ENCODE measurements at regions not wholly inside any gene's neighbourhood (a gene's known extent, or its start where the extent isn't known, plus 50 kb on each side); places are given as distances from the start of the nearest gene placed in this dataset.

- Histone ChIP-seq H3K9me3 (ENCODE audit: control insufficient read depth in 4 of 4, insufficient read depth in 3 of 4, low read length in 3 of 4) (no peaks in the 10 kb centered on the region), H3K4me1 (ENCODE audit: control insufficient read depth in 5 of 5, insufficient read depth in 5 of 5, low read length in 5 of 5) (no peaks in the 10 kb centered on the region), H3K9ac (ENCODE audit: insufficient read depth in 1 of 2, low read length in 2 of 2) (no peak overlapping the region), H3K4me3 (no peak overlapping the region), H3K27ac (ENCODE audit: low read depth in 1 of 2, low read length in 1 of 2) (no peak overlapping the region), H3K27me3 (ENCODE audit: control insufficient read depth in 3 of 3, insufficient read depth in 3 of 3, low read length in 2 of 3) (no peaks in the 10 kb centered on the region), H3K36me3 (ENCODE audit: control insufficient read depth in 4 of 4, insufficient read depth in 4 of 4, low read length in 4 of 4) (no peaks in the 10 kb centered on the region)
- DNase-seq = no peak
- no peak for ATAC-seq (ENCODE audit: insufficient read depth, low FRiP score)
- no peak for TF ChIP-seq CTCF (IDR thresholded peaks at IDR 0.05; ENCODE audit: control extremely low read depth, extremely low read depth)
- 70 to 72% methylated on average over 5 of the region's 5 CpGs for WGBS, 2 donors
These were observed 114.2 kb upstream of the ATP1A1 start for GRCh38 chr1:116258668-116259419.

DNA sequence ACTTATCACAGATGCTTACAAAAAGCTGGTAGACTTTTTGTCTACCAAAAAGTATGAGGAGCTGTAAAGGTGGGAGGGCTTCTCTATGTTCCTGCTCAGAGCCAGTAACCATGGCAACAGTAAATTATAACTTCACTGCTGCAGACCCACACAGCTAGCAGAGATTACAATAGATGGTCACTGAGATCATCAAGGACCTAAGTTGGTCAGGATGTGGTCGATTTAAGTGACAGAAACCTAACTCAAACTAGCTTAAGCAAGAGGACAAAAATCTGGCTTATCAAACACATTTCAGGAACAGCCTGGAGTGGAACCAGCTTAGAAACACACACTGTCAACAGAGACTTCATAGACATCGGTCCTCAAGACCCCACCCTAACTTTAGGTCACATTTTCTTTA lies 113.4 kb upstream of the ATP1A1 start:
- DNase-seq (no peak), ATAC-seq (ENCODE audit: insufficient read depth, low FRiP score) (no peak)
- no peak overlapping the region for H3K27ac ChIP-seq (ENCODE audit: low read depth in 1 of 2, low read length in 1 of 2)
- no peaks in the 10 kb centered on the region for H3K4me1 ChIP-seq (ENCODE audit: control insufficient read depth in 5 of 5, insufficient read depth in 5 of 5, low read length in 5 of 5)
- no peak for TF ChIP-seq CTCF (IDR thresholded peaks at IDR 0.05; ENCODE audit: control extremely low read depth, extremely low read depth)
- H3K36me3 ChIP-seq (ENCODE audit: control insufficient read depth in 4 of 4, insufficient read depth in 4 of 4, low read length in 4 of 4) = no peaks in the 10 kb centered on the region
- 65 to 83% methylated on average over 2 of the region's 2 CpGs for WGBS, 2 donors
- no peak overlapping the region for H3K9ac ChIP-seq (ENCODE audit: insufficient read depth in 1 of 2, low read length in 2 of 2)
- no peak overlapping the region for H3K4me3 ChIP-seq
- H3K27me3 ChIP-seq (ENCODE audit: control insufficient read depth in 3 of 3, insufficient read depth in 3 of 3, low read length in 2 of 3) = no peaks in the 10 kb centered on the region
- H3K9me3 ChIP-seq (ENCODE audit: control insufficient read depth in 4 of 4, insufficient read depth in 3 of 4, low read length in 3 of 4) = no peaks in the 10 kb centered on the region

- Histone ChIP-seq H3K4me1 (ENCODE audit: control insufficient read depth in 5 of 5, insufficient read depth in 5 of 5, low read length in 5 of 5) (no peaks in the 10 kb centered on the region), H3K27ac (ENCODE audit: low read depth in 1 of 2, low read length in 1 of 2) (no peak overlapping the region), H3K4me3 (no peak overlapping the region), H3K27me3 (ENCODE audit: control insufficient read depth in 3 of 3, insufficient read depth in 3 of 3, low read length in 2 of 3) (no peaks in the 10 kb centered on the region), H3K9me3 (ENCODE audit: control insufficient read depth in 4 of 4, insufficient read depth in 3 of 4, low read length in 3 of 4) (no peaks in the 10 kb centered on the region), H3K9ac (ENCODE audit: insufficient read depth in 1 of 2, low read length in 2 of 2) (no peak overlapping the region), H3K36me3 (ENCODE audit: control insufficient read depth in 4 of 4, insufficient read depth in 4 of 4, low read length in 4 of 4) (no peaks in the 10 kb centered on the region)
- DNase-seq (no peak), ATAC-seq (ENCODE audit: insufficient read depth, low FRiP score) (no peak)
- WGBS, 2 donors = 68 to 91% methylated on average over 1 of the region's 1 CpG
- TF ChIP-seq CTCF (IDR thresholded peaks at IDR 0.05; ENCODE audit: control extremely low read depth, extremely low read depth) = no peak
These were observed 112.9 kb upstream of the ATP1A1 start for GRCh38 chr1:116260115-116260514.

DNA sequence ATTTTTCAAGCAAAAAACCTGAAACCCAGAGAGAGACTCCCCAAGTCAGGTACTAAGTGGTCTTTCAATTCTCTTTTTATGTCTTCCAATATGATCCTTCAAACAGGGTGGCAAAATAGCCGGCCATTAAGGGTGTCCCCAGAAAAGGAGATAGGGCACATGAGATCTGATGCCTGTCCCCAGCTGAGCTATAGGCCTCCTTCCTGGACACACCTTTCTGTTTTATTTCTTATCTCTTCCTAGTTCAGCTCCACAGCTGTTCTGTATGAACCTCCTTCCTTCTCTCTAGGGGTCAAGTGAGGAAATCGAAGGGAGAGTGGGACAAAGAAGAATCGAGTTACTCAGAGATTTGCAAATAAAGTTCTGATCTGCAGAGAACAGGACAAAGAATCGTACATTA lies 112.4 kb upstream of the ATP1A1 start:
- TF ChIP-seq CTCF (IDR thresholded peaks at IDR 0.05; ENCODE audit: control extremely low read depth, extremely low read depth) = no peak
- no peaks in the 10 kb centered on the region for H3K27me3 ChIP-seq (ENCODE audit: control insufficient read depth in 3 of 3, insufficient read depth in 3 of 3, low read length in 2 of 3)
- no peak for DNase-seq
- no peak overlapping the region for H3K27ac ChIP-seq (ENCODE audit: low read depth in 1 of 2, low read length in 1 of 2)
- no peaks in the 10 kb centered on the region for H3K36me3 ChIP-seq (ENCODE audit: control insufficient read depth in 4 of 4, insufficient read depth in 4 of 4, low read length in 4 of 4)
- H3K4me3 ChIP-seq = no peak overlapping the region
- no peak for ATAC-seq (ENCODE audit: insufficient read depth, low FRiP score)
- no peaks in the 10 kb centered on the region for H3K4me1 ChIP-seq (ENCODE audit: control insufficient read depth in 5 of 5, insufficient read depth in 5 of 5, low read length in 5 of 5)
- H3K9ac ChIP-seq (ENCODE audit: insufficient read depth in 1 of 2, low read length in 2 of 2) = no peak overlapping the region
- 71 to 80% methylated on average over 4 of the region's 4 CpGs for WGBS, 2 donors
- no peaks in the 10 kb centered on the region for H3K9me3 ChIP-seq (ENCODE audit: control insufficient read depth in 4 of 4, insufficient read depth in 3 of 4, low read length in 3 of 4)

Measured in lung (tissue), 11 donors.